ENCODE measurements at regions not wholly inside any gene's neighbourhood (a gene's known extent, or its start where the extent isn't known, plus 50 kb on each side); places are given as distances from the start of the nearest gene placed in this dataset.

- no peak for DNase-seq (ENCODE audit: low read depth)
Measured at GRCh38 chr12:24280056-24280842, 330.8 kb upstream of the SOX5 start.

GRCh38 chr12:24278832-24279231 is 329.4 kb upstream of the SOX5 start:
- DNase-seq (ENCODE audit: low read depth), result no peak

- no peak for DNase-seq (ENCODE audit: low read depth)
Measured at GRCh38 chr12:24270965-24271364, 321.5 kb upstream of the SOX5 start.

- no peak for DNase-seq (ENCODE audit: low read depth)
Measured at GRCh38 chr12:24270464-24270863, 321.0 kb upstream of the SOX5 start.

- no peak for DNase-seq (ENCODE audit: low read depth)
Measured at GRCh38 chr12:24268663-24269186, 319.3 kb upstream of the SOX5 start.

GRCh38 chr12:24266982-24267381 is 317.5 kb upstream of the SOX5 start:
- DNase-seq (ENCODE audit: low read depth), result no peak

- DNase-seq (ENCODE audit: low read depth), result no peak
Measured at GRCh38 chr12:24256684-24257083, 307.2 kb upstream of the SOX5 start.

- no peak for DNase-seq (ENCODE audit: low read depth)
Measured at GRCh38 chr12:24255920-24256665, 306.6 kb upstream of the SOX5 start.

- DNase-seq (ENCODE audit: low read depth), result no peak
Measured at GRCh38 chr12:24252602-24253001, 303.1 kb upstream of the SOX5 start.

GRCh38 chr12:24246934-24247333 is 297.5 kb upstream of the SOX5 start:
- peak; percentile 42 for DNase-seq (ENCODE audit: low read depth)

GRCh38 chr12:24246376-24246775 is 296.9 kb upstream of the SOX5 start:
- DNase-seq (ENCODE audit: low read depth), result no peak

GRCh38 chr12:24244801-24245200 is 295.3 kb upstream of the SOX5 start:
- no peak for DNase-seq (ENCODE audit: low read depth)

GRCh38 chr12:24244231-24244630 is 294.8 kb upstream of the SOX5 start:
- no peak for DNase-seq (ENCODE audit: low read depth)

- DNase-seq (ENCODE audit: low read depth), result no peak
Measured at GRCh38 chr12:24240707-24241106, 291.2 kb upstream of the SOX5 start.

- DNase-seq (ENCODE audit: low read depth), result no peak
Measured at GRCh38 chr12:24233519-24234246, 284.2 kb upstream of the SOX5 start.

- DNase-seq (ENCODE audit: low read depth), result no peak
Measured at GRCh38 chr12:24232531-24232930, 283.1 kb upstream of the SOX5 start.

GRCh38 chr12:24231298-24231697 is 281.8 kb upstream of the SOX5 start:
- DNase-seq (ENCODE audit: low read depth), result no peak

GRCh38 chr12:24230061-24230701 is 280.7 kb upstream of the SOX5 start:
- DNase-seq (ENCODE audit: low read depth), result no peak

GRCh38 chr12:24229031-24229700 is 279.7 kb upstream of the SOX5 start:
- DNase-seq (ENCODE audit: low read depth), result no peak

- DNase-seq (ENCODE audit: low read depth), result no peak
Measured at GRCh38 chr12:24228371-24228770, 278.9 kb upstream of the SOX5 start.

- DNase-seq (ENCODE audit: low read depth), result no peak
Measured at GRCh38 chr12:24227551-24227950, 278.1 kb upstream of the SOX5 start.
